GM18511 (cell line): ENCODE measurements at regions not wholly inside any gene's neighbourhood (a gene's known extent, or its start where the extent isn't known, plus 50 kb on each side); places are given as distances from the start of the nearest gene placed in this dataset.

ENCODE experiments used
- ATAC-seq: cut with Tn5 transposase; IDR thresholded peaks from one replicate; pipeline ENCODE4 v1.9.1; 2021; ENCODE audit warnings: mild to moderate bottlenecking, moderate library complexity; ENCODE audit not compliant: unreplicated experiment

DNA sequence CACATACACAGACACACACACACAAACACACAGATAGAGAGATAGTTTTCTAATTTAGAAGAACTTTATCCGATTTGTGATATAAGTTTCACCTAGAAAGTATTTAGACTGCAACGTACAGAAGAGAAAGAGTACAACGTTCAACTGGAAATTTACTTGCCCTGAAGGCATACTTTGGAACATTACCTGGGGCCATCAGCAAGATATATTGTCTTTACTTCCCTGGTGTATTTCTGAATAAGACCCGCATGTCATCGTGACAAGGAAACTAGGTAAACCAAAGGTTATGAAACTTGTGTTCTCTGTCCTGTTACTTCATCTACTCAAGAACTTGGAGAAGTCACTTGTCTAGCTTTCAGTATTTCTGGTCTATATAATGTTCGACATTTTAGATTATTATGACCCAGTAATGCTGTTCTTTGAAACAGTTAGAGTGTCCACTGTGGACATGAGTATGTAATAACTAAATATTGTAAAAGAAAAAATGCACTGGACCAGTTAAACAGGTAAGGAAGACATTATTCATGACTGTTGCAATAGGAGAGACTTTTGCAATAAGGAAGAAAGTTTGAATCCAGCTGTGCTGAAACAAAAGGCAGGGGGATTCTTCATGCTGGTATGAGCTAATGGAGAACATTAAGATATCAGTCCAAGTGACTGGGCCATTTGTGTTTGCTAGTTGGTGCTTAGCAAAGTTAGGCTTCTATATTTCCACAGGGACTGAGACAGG, 1791.1 kb downstream of the MAT2B start:
- no peak for ATAC-seq

DNA sequence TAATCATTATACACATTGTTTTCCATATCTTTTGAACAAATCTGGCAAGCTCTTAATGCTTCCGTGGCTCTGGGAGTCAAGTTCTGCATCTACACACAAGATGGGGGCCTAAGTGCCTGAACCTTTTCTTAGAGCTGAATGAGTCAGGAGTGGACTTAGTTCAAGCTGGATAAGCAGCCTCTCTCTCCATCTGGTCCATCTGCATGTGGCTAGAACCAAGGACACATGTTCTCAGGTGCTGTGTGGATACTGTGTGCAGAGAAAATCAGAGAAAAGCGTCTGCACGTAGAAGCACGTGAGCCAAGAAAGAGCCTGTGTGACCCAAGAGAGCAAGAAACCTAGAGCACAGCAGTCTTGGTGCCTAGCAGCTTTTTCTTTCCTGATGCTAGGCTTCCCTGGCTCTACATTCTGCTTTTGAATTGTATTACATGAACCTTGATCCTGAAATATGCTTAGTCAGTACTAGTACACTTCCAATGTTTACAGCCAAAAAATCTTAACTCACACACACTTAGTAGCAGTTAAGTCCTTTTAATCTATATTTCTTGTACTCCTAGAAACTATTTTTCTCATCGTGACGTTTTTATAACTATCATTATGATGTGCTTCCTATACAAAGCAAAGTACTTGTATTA, 1798.9 kb downstream of the MAT2B start:
- no peak for ATAC-seq

DNA sequence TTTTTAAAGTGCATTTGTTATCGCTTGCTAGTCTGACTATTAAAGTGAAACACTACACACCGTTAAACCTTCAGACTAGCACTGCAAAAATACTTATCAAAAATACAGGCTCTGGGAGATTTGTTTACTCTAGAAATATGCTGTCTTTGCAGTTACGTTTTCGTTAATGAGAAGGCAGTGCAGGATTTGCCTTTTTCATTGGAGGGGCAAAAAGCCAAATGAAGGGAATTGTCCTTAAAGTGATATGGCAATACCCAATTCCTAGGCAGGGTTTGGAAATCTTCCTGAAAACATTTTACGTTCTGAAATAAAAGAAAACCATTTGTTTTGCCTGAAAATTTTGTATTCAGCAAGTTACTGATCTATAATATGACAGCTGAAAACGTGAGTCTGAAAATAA, 1800.2 kb downstream of the MAT2B start:
- no peak for ATAC-seq

DNA sequence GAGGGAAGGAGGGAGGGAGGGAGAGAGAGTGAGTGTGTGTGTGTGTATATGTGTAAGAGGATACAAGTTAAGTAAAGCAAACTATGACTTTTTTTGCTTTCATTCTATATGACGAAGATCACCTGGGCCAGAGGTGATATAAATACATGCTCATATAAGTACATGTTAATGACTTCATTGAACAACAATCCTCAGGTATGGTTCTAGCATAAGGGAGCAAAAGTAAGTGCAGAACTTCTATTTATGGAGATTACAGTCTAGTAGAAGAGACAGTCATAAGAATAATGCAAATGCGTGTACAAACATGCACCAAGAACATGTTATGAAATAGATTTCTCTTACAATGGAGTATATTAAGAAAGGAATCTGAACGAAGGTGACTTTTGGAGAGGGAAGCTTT, 1804.0 kb downstream of the MAT2B start:
- ATAC-seq, result no peak

GRCh38 chr5:165310031-165310430, 1804.6 kb downstream of the MAT2B start:
- ATAC-seq, result no peak

DNA sequence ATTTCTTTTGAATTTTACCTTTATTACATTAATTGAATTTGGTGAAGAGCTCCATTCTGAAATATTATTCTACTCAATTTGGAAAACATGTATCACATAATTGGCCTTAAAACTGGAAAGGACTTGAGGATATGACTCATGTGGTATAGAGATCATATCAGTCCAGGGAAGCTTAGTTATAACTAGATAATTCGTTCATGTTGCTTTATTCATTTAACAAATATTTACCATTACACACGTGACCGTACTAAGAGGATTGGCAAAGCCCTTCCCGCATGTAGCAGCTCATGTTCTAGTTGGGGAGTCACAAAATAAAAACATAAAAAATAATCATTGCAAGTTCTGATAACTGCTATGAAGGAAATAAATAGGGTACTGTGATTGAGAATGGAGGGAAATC, 1816.5 kb downstream of the MAT2B start:
- ATAC-seq, result no peak

- no peak for ATAC-seq
Measured at GRCh38 chr5:165325221-165325620, 1819.8 kb downstream of the MAT2B start.

GRCh38 chr5:165327631-165328030, 1822.2 kb downstream of the MAT2B start:
- ATAC-seq, result no peak

DNA sequence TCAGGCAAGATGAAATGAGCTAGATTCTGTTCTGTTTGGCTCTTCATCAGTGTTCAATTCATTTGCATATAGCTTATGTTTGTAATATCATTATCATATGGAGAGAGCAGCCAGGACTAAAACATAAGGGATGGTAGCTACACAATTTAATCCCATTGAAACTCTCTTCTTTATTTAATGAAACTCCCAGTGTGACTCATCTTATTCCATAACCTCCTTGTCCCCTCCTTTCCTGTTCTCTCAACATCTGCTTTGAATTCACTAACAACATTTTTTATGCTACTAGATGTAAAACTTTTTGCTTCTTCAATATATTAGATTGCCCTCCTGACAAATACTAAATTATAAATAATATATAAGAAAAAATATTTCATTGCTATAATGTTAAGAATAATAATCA, 1823.4 kb downstream of the MAT2B start:
- ATAC-seq, result no peak

GRCh38 chr5:165333623-165334022, 1828.2 kb downstream of the MAT2B start:
- ATAC-seq, result no peak

- no peak for ATAC-seq
Measured at GRCh38 chr5:165334201-165334600, 1828.8 kb downstream of the MAT2B start.

- no peak for ATAC-seq
Measured at GRCh38 chr5:165349735-165350134, 1844.3 kb downstream of the MAT2B start.

- no peak for ATAC-seq
Measured at GRCh38 chr5:165351342-165351741, 1845.9 kb downstream of the MAT2B start.

GRCh38 chr5:165360366-165360765, 1854.9 kb downstream of the MAT2B start:
- no peak for ATAC-seq

GRCh38 chr5:165360784-165361542, 1855.5 kb downstream of the MAT2B start:
- no peak for ATAC-seq

DNA sequence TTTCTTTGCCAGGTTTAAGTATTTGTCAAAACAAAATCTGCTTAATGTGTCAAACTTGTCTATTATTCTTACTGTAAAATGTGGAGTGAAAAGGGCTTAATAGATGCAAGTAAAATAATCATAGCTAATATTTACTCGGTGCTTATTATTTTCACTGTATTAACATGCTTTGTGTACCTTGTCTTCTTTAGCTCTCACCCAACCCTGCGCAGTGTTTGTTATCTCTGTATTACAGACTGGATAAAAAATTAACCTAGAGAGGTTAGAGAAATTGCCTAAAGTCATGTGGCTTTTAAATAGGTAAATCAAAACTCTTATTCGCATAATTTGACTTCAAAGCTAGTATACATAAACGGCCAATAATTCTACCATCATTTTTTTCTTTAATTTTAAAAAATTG, 1864.8 kb downstream of the MAT2B start:
- ATAC-seq, result no peak

- ATAC-seq, result no peak
Measured at GRCh38 chr5:165370794-165371193, 1865.4 kb downstream of the MAT2B start.

DNA sequence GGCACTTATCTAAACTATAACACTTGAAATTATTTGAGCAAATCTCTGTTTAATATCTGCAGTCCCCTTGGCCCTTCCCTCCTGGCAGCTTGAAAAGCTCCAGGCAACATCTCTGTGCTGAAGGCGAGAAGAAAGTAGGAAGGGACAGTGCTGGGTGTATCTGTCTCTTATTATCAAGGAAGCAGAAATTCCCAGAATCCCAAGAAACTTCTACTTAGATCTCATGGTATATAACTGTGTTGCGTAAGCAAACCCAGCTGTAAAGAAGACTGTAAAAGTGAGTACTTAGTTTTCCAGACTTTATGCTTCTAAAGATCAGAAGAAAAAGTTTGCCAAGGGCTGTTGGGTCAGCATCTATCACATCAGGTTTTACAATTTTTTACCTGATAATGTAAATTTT, 1869.8 kb downstream of the MAT2B start:
- ATAC-seq, result no peak

DNA sequence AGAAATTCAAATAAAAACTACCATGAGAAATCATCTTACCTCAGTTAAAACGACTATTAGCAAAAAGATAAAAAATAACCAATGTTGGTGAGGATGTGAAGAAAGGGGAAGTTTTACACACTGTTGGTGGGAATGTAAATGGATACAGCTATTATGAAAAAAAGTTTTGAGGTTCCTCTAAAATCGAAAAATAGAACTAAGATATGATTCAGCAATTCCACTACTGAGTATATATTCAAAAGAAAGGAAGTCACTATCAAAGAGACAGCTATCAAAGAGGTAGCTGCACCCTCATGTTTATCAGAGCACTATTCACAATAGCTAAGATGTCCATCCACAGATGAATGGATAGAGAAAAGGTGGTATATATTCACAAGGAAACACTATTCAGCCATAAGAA, 1888.4 kb downstream of the MAT2B start:
- ATAC-seq, result no peak

DNA sequence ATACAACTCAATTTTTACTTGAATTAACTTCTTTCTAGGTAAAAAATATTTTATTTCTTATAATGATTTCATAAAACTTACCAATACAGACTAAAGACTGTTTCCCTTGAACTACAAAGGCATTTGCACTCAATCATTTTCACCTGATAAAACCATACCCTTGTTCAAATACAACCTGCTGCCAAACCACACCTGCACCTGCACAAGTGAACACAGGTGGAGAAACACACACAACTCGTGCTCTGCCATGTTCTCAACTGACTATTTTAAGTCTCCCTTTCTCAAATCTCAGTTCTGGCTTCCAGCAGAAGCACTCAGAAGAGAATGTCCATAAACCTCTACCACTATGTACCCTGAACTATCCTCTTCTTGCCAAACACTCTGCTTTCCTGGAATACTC, 1892.1 kb downstream of the MAT2B start:
- no peak for ATAC-seq

GRCh38 chr5:165400086-165400485, 1894.7 kb downstream of the MAT2B start:
- ATAC-seq, result no peak

- no peak for ATAC-seq
Measured at GRCh38 chr5:165404917-165405316, 1899.5 kb downstream of the MAT2B start.
